Kidney (tissue), 13 donors: ENCODE measurements at regions not wholly inside any gene's neighbourhood (a gene's known extent, or its start where the extent isn't known, plus 50 kb on each side); places are given as distances from the start of the nearest gene placed in this dataset.

Experiments used
- DNase-seq, 5 donors: peaks; one replicate each; pipeline ENCODE4 v3.0.0-alpha.2; 2013 to 2020
- FAIRE-seq: peaks from 2 replicates; lab custom pipeline; 2012; peaks lifted over from hg19 to GRCh38; lab: Jason Lieb, UNC
- H3K27ac ChIP-seq, 2 donors: one replicate each; pipeline ENCODE4 v1.7.0; 2013; ENCODE audit warnings: low read depth in 2 of 2, low read length in 2 of 2, inconsistent platforms in 1 of 2
- H3K27me3 ChIP-seq: one replicate; pipeline ENCODE4 v1.7.1; 2013; ENCODE audit warnings: low read length, inconsistent platforms; ENCODE audit not compliant: control insufficient read depth, insufficient read depth
- H3K36me3 ChIP-seq, 3 donors: one replicate each; pipeline versions ENCODE4 v1.7.0 to v1.7.1; 2013; ENCODE audit warnings: low read length in 3 of 3, control low read depth in 1 of 3, inconsistent platforms in 1 of 3; ENCODE audit not compliant: insufficient read depth in 3 of 3, control insufficient read depth in 2 of 3
- H3K4me1 ChIP-seq, 3 donors: one replicate each; pipeline versions ENCODE4 v1.7.0 to v1.7.1; 2013; ENCODE audit warnings: low read length in 3 of 3, inconsistent platforms in 1 of 3, low read depth in 1 of 3; ENCODE audit not compliant: control insufficient read depth in 2 of 3, insufficient read depth in 2 of 3
- H3K4me3 ChIP-seq, 3 donors: one replicate each; pipeline versions ENCODE4 v1.7.0 to v1.8.1; 2013; ENCODE audit warnings: low read length in 3 of 3, control low read depth in 1 of 3, inconsistent platforms in 1 of 3
- H3K9ac ChIP-seq, 3 donors: one replicate each; pipeline versions ENCODE4 v1.7.0 to v1.7.1; 2013; ENCODE audit warnings: low read length in 3 of 3, control low read depth in 1 of 3, inconsistent platforms in 1 of 3
- H3K9me3 ChIP-seq, 3 donors: one replicate each; pipeline versions ENCODE4 v1.7.0 to v1.7.1; 2013; ENCODE audit warnings: low read length in 3 of 3, control low read depth in 1 of 3, inconsistent platforms in 1 of 3; ENCODE audit not compliant: control insufficient read depth in 2 of 3, insufficient read depth in 1 of 3
- CTCF ChIP-seq: IDR thresholded peaks from 3 replicates; pipeline ENCODE4 v1.5.1; 2012; ENCODE audit warnings: mild to moderate bottlenecking, moderate library complexity, borderline replicate concordance; ENCODE audit not compliant: insufficient read depth; ENCODE audit errors: extremely low read depth
- intact Hi-C: fragments of 100-400 bp; cut with DNase I; formaldehyde crosslinking; loops from one replicate; pipeline ENCODE4 v1.11.1; 2022
- donor health status: control.
- donor health status: control.
- donor health status: control.
- donor health status: control.
- donor health status: control.
- donor health status: DM: yes; HTN: yes; CAD: no.
- donor health status: Normal renal cell carcinoma (clear cell type).

DNA sequence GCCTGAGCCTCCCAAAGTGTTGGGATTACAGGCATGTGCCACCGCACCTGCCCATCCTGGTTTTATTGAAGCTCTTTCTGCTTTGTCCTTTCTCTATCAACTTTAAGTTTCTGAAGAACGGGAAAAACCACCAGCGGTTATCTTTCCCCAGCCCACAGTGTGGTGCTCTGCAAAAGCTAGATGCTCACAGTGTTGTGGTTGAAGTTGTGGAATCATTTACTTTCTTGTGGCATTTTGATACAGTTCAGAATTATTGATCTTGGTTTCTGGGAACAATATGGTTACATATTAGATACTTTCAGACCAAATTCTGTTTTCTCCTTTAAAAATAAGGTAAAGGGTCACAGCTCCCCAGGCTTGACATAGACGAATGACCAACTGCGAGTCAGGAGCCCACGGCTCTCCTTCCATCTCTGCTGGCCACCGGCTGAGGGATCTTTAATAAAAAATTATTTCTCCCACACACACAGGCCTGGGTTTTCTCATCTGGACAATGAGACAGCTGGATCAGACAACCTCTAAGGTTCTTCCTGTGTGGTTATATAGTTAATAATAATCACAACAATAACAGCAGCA is 385.3 kb downstream of the SETD4 start:
- H3K4me3 ChIP-seq: no peak overlapping the region
- no peak for TF ChIP-seq CTCF
- no peaks in the 10 kb centered on the region for H3K4me1 ChIP-seq
- FAIRE-seq (no peak), DNase-seq (no peak)
- no peaks in the 10 kb centered on the region for H3K36me3 ChIP-seq
- intact Hi-C loops: no loop called here
- H3K9me3 ChIP-seq: no peaks in the 10 kb centered on the region
- no peaks in the 10 kb centered on the region for H3K27me3 ChIP-seq
- no peak overlapping the region for H3K9ac ChIP-seq
- no peak overlapping the region for H3K27ac ChIP-seq

DNA sequence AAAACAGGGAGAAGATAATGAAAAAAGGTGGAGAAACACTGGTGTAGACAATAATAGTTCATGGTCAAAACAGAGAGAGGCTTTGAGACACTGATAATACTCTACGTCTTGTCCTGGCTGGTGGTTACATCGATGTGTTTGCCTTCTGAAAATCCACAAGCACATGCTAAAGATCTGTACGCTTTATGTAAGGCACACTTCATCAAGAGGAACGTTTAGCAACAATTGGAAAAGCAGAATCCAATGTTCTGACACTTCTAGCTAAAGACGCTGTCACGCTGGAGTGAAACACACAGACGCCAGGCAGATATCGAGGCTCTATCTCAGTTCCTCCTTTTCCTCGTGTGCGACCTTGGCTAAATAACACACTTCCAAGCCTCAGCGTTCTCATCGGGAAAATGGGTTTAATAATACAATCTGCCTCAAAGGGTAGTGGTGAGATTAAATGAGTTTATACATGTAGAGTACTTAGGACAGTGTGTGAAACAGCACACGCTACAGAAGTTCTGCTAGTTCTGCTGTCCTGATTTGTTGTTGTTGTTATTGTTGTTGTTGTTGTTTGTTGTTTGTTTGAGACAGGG is 386.1 kb downstream of the SETD4 start:
- intact Hi-C loops: no loop called here
- H3K27ac ChIP-seq: no peak overlapping the region

GRCh38 chr21:35672313-35672712 is 388.0 kb downstream of the SETD4 start:
- intact Hi-C loops: no loop called here
- Histone ChIP-seq H3K9me3 (no peaks in the 10 kb centered on the region), H3K27ac (no peak overlapping the region), H3K4me1 (no peaks in the 10 kb centered on the region), H3K36me3 (no peaks in the 10 kb centered on the region), H3K27me3 (no peaks in the 10 kb centered on the region), H3K9ac (no peak overlapping the region), H3K4me3 (no peak overlapping the region)
- DNase-seq (no peak), FAIRE-seq (no peak)
- TF ChIP-seq CTCF: no peak

More for the DNA sequence above, 386.1 kb downstream of the SETD4 start:
- Histone ChIP-seq H3K4me1 (no peaks in the 10 kb centered on the region), H3K9ac (no peak overlapping the region), H3K27me3 (no peaks in the 10 kb centered on the region), H3K9me3 (no peaks in the 10 kb centered on the region), H3K36me3 (no peaks in the 10 kb centered on the region), H3K4me3 (no peak overlapping the region)
- no peak for FAIRE-seq
- no peak for TF ChIP-seq CTCF
- no peak for DNase-seq

DNA sequence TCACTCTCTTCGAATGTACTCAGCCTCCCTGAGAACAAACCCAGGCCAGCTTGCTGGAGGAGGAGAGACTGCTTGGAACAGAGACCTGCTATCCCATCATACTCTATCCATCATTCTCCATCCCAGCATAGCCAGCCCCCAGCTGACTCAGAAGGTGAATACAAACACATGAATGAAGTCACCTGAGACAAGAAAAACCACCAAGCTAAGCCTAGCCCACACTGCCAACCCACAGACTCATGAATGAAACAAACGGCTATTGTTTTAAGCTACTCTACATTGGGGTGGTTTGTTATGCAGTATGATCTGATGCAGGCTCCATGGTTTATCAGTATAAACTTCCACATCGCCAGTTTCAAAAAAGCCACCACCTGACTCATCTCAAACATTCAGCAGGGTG is 395.6 kb downstream of the SETD4 start:
- intact Hi-C loops: no loop called here

More for the DNA sequence above, 395.6 kb downstream of the SETD4 start:
- no peaks in the 10 kb centered on the region for H3K27me3 ChIP-seq
- H3K4me3 ChIP-seq: no peak overlapping the region
- no peaks in the 10 kb centered on the region for H3K36me3 ChIP-seq
- no peak overlapping the region for H3K9ac ChIP-seq
- DNase-seq (no peak), FAIRE-seq (no peak)
- H3K9me3 ChIP-seq: no peaks in the 10 kb centered on the region
- no peaks in the 10 kb centered on the region for H3K4me1 ChIP-seq
- no peak overlapping the region for H3K27ac ChIP-seq
- TF ChIP-seq CTCF: no peak
